Gastroesophageal sphincter (tissue), 3 donors: ENCODE measurements at regions not wholly inside any gene's neighbourhood (a gene's known extent, or its start where the extent isn't known, plus 50 kb on each side); places are given as distances from the start of the nearest gene placed in this dataset.

Source experiments
- CTCF ChIP-seq, 4 experiments: fragments of 200-600 bp in 2 of 4; fragments of 450-650 bp in 2 of 4; sonication (generic) in 1 of 4; IDR thresholded peaks; one replicate each; pipeline ENCODE4 v1.5.1; 2017 to 2019; ENCODE audit warnings: antibody characterized with exemption in 4 of 4, mild to moderate bottlenecking in 2 of 4, moderate library complexity in 2 of 4
- EP300 ChIP-seq: sonication (generic); formaldehyde crosslinking; IDR thresholded peaks from one replicate; pipeline ENCODE4 v1.6.1; 2017; ENCODE audit warnings: antibody characterized with exemption, mild to moderate bottlenecking
- POLR2A ChIP-seq, 2 donors: fragments of 450-650 bp; IDR thresholded peaks; one replicate each; pipeline ENCODE4 v1.6.1; 2017; ENCODE audit warnings: antibody characterized with exemption in 2 of 2, mild to moderate bottlenecking in 2 of 2, moderate library complexity in 1 of 2
- POLR2AphosphoS5 ChIP-seq: sonication (generic); formaldehyde crosslinking; IDR thresholded peaks from one replicate; pipeline ENCODE4 v1.6.1; 2017; ENCODE audit warnings: antibody characterized with exemption

- no peak for TF ChIP-seq CTCF (IDR thresholded peaks at IDR 0.05)
- no peak for TF ChIP-seq POLR2AphosphoS5
- TF ChIP-seq POLR2A (IDR thresholded peaks at IDR 0.05): no peak
- no peak for TF ChIP-seq EP300
Observed at GRCh38 chr14:83164591-83164990, 1630.9 kb upstream of the SEL1L start.
